ENCODE measurements at regions not wholly inside any gene's neighbourhood (a gene's known extent, or its start where the extent isn't known, plus 50 kb on each side); places are given as distances from the start of the nearest gene placed in this dataset.
"Not testable (repeated sequence)": the region's sequence is repeated elsewhere in the genome, so short reads cannot be mapped to it uniquely, and the experiment has no call there.

- peak overlapping the region; percentile 56 for H3K4me2 ChIP-seq (ENCODE audit: control insufficient read depth, extremely low read depth, insufficient read depth, low read depth, low read length)
- dilution Hi-C loops (cut with MboI; ENCODE audit: extremely low pct_ligation_motif_present, low sequenced_read_pairs): no loop called here
- FAIRE-seq: peak; percentile 71
These were observed 70.3 kb upstream of the SERBP1 start for GRCh38 chr1:67500413-67500959.

GRCh38 chr1:67503974-67504373, 73.8 kb upstream of the SERBP1 start:
- Histone ChIP-seq H2AFZ (ENCODE audit: control insufficient read depth, low read length) (no peak overlapping the region), H4K20me1 (ENCODE audit: control insufficient read depth, extremely low read depth, insufficient read depth, low read length) (no peaks in the 10 kb centered on the region), H3K36me3 (ENCODE audit: control insufficient read depth in 2 of 2, extremely low read depth in 1 of 2, insufficient read depth in 2 of 2, low read length in 2 of 2) (no peaks in the 10 kb centered on the region), H3K9ac (ENCODE audit: control insufficient read depth, extremely low read depth, insufficient read depth, low read length) (no peak overlapping the region), H3K4me2 (ENCODE audit: control insufficient read depth, extremely low read depth, insufficient read depth, low read depth, low read length) (no peak overlapping the region), H3K27ac (ENCODE audit: control insufficient read depth, insufficient read depth, low read length) (no peak overlapping the region), H3K79me2 (ENCODE audit: control insufficient read depth, insufficient read depth, low read length) (no peaks in the 10 kb centered on the region), H3K4me3 (ENCODE audit: control insufficient read depth in 2 of 3, extremely low read depth in 1 of 3, insufficient read depth in 2 of 3, low read depth in 1 of 3, low read length in 3 of 3) (no peak overlapping the region), H3K27me3 (ENCODE audit: control insufficient read depth, extremely low read depth, insufficient read depth, low read length) (no peaks in the 10 kb centered on the region), H3K9me1 (ENCODE audit: control insufficient read depth, extremely low read depth, insufficient read depth, low read length) (no peaks in the 10 kb centered on the region), H3K4me1 (ENCODE audit: control insufficient read depth, extremely low read depth, insufficient read depth, low read length) (no peaks in the 10 kb centered on the region), H3K9me3 (ENCODE audit: control insufficient read depth, low read depth, low read length) (no peaks in the 10 kb centered on the region)
- DNase-seq (ENCODE audit: low read depth, low spot score) (no peak), FAIRE-seq (no peak)
- TF ChIP-seq, protein P1, sequence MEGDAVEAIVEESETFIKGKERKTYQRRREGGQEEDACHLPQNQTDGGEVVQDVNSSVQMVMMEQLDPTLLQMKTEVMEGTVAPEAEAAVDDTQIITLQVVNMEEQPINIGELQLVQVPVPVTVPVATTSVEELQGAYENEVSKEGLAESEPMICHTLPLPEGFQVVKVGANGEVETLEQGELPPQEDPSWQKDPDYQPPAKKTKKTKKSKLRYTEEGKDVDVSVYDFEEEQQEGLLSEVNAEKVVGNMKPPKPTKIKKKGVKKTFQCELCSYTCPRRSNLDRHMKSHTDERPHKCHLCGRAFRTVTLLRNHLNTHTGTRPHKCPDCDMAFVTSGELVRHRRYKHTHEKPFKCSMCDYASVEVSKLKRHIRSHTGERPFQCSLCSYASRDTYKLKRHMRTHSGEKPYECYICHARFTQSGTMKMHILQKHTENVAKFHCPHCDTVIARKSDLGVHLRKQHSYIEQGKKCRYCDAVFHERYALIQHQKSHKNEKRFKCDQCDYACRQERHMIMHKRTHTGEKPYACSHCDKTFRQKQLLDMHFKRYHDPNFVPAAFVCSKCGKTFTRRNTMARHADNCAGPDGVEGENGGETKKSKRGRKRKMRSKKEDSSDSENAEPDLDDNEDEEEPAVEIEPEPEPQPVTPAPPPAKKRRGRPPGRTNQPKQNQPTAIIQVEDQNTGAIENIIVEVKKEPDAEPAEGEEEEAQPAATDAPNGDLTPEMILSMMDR (optimal IDR thresholded peaks at IDR 0.05 in 1 of 3, IDR thresholded peaks at IDR 0.05 in 1 of 3, conservative IDR thresholded peaks at IDR 0.05 in 1 of 3; ENCODE audit: extremely low read depth in 1 of 3, insufficient read depth in 2 of 3, low read length in 3 of 3): no peak
- TF ChIP-seq EZH2 (IDR thresholded peaks at IDR 0.05; ENCODE audit: low read length): no peak
- dilution Hi-C loops (cut with MboI; ENCODE audit: extremely low pct_ligation_motif_present, low sequenced_read_pairs): no loop called here

More at GRCh38 chr1:67500413-67500959, 70.3 kb upstream of the SERBP1 start:
- H3K9me1 ChIP-seq (ENCODE audit: control insufficient read depth, extremely low read depth, insufficient read depth, low read length): no peaks in the 10 kb centered on the region
- DNase-seq (ENCODE audit: low read depth, low spot score): peak; percentile 49
- no peaks in the 10 kb centered on the region for H3K4me1 ChIP-seq (ENCODE audit: control insufficient read depth, extremely low read depth, insufficient read depth, low read length)
- H3K4me3 ChIP-seq (ENCODE audit: control insufficient read depth in 2 of 3, extremely low read depth in 1 of 3, insufficient read depth in 2 of 3, low read depth in 1 of 3, low read length in 3 of 3): peak overlapping the region in 1 of 3 experiments; percentile 4
- TF ChIP-seq, protein P1 (optimal IDR thresholded peaks at IDR 0.05 in 1 of 3, IDR thresholded peaks at IDR 0.05 in 1 of 3, conservative IDR thresholded peaks at IDR 0.05 in 1 of 3; ENCODE audit: extremely low read depth in 1 of 3, insufficient read depth in 2 of 3, low read length in 3 of 3): peak; percentile 99 to 100 (median 99)
- no peak for TF ChIP-seq EZH2 (IDR thresholded peaks at IDR 0.05; ENCODE audit: low read length)
- no peak overlapping the region for H3K27ac ChIP-seq (ENCODE audit: control insufficient read depth, insufficient read depth, low read length)
- H3K9ac ChIP-seq (ENCODE audit: control insufficient read depth, extremely low read depth, insufficient read depth, low read length): no peak overlapping the region
- no peaks in the 10 kb centered on the region for H3K27me3 ChIP-seq (ENCODE audit: control insufficient read depth, extremely low read depth, insufficient read depth, low read length)
- no peaks in the 10 kb centered on the region for H4K20me1 ChIP-seq (ENCODE audit: control insufficient read depth, extremely low read depth, insufficient read depth, low read length)
- peak overlapping the region; percentile 22 for H2AFZ ChIP-seq (ENCODE audit: control insufficient read depth, low read length)
- H3K9me3 ChIP-seq (ENCODE audit: control insufficient read depth, low read depth, low read length): no peaks in the 10 kb centered on the region
- no peaks in the 10 kb centered on the region for H3K36me3 ChIP-seq (ENCODE audit: control insufficient read depth in 2 of 2, extremely low read depth in 1 of 2, insufficient read depth in 2 of 2, low read length in 2 of 2)
- no peaks in the 10 kb centered on the region for H3K79me2 ChIP-seq (ENCODE audit: control insufficient read depth, insufficient read depth, low read length)

- H3K4me1 ChIP-seq (ENCODE audit: control insufficient read depth, extremely low read depth, insufficient read depth, low read length); H2AFZ ChIP-seq (ENCODE audit: control insufficient read depth, low read length); H3K4me3 ChIP-seq (ENCODE audit: control insufficient read depth in 2 of 3, extremely low read depth in 1 of 3, insufficient read depth in 2 of 3, low read depth in 1 of 3, low read length in 3 of 3); H3K36me3 ChIP-seq (ENCODE audit: control insufficient read depth in 2 of 2, extremely low read depth in 1 of 2, insufficient read depth in 2 of 2, low read length in 2 of 2); H3K27ac ChIP-seq (ENCODE audit: control insufficient read depth, insufficient read depth, low read length); DNase-seq (ENCODE audit: low read depth, low spot score); H3K4me2 ChIP-seq (ENCODE audit: control insufficient read depth, extremely low read depth, insufficient read depth, low read depth, low read length); FAIRE-seq; dilution Hi-C loops (cut with MboI; ENCODE audit: extremely low pct_ligation_motif_present, low sequenced_read_pairs); H4K20me1 ChIP-seq (ENCODE audit: control insufficient read depth, extremely low read depth, insufficient read depth, low read length); H3K9ac ChIP-seq (ENCODE audit: control insufficient read depth, extremely low read depth, insufficient read depth, low read length); H3K9me3 ChIP-seq (ENCODE audit: control insufficient read depth, low read depth, low read length); H3K79me2 ChIP-seq (ENCODE audit: control insufficient read depth, insufficient read depth, low read length); H3K27me3 ChIP-seq (ENCODE audit: control insufficient read depth, extremely low read depth, insufficient read depth, low read length); H3K9me1 ChIP-seq (ENCODE audit: control insufficient read depth, extremely low read depth, insufficient read depth, low read length): not testable (repeated sequence)
These were observed 83.4 kb upstream of the SERBP1 start for GRCh38 chr1:67513392-67514294.

Data from keratinocyte (primary cell).